ENCODE measurements at regions not wholly inside any gene's neighbourhood (a gene's known extent, or its start where the extent isn't known, plus 50 kb on each side); places are given as distances from the start of the nearest gene placed in this dataset.
"Not testable (repeated sequence)": the region's sequence is repeated elsewhere in the genome, so short reads cannot be mapped to it uniquely, and the experiment has no call there.

- H3K9me3 ChIP-seq (ENCODE audit: control insufficient read depth in 2 of 2, low read length in 2 of 2) = no peaks in the 10 kb centered on the region
- H3K27me3 ChIP-seq (ENCODE audit: control insufficient read depth in 2 of 2, insufficient read depth in 2 of 2, low read length in 2 of 2) = no peaks in the 10 kb centered on the region
- H3K36me3 ChIP-seq (ENCODE audit: control insufficient read depth in 2 of 2, insufficient read depth in 2 of 2, low read length in 2 of 2) = no peaks in the 10 kb centered on the region
- peaks cover 18 to 21% of the 10 kb centered on the region in 2 donors for H3K4me1 ChIP-seq (ENCODE audit: control insufficient read depth in 2 of 2, insufficient read depth in 2 of 2, low read length in 2 of 2)
- no peak overlapping the region for H3K9ac ChIP-seq (ENCODE audit: low read depth in 1 of 2, low read length in 2 of 2)
- no peak overlapping the region for H3K4me3 ChIP-seq (ENCODE audit: low read length in 2 of 2)
- no peak overlapping the region for H3K27ac ChIP-seq (ENCODE audit: low read depth in 2 of 2, low read length in 2 of 2)
Measured at GRCh38 chr1:10945991-10946509, 66.4 kb upstream of the TARDBP start.

- Histone ChIP-seq H3K9ac (ENCODE audit: low read depth in 1 of 2, low read length in 2 of 2) (no peak overlapping the region), H3K4me3 (ENCODE audit: low read length in 2 of 2) (no peak overlapping the region), H3K27me3 (ENCODE audit: control insufficient read depth in 2 of 2, insufficient read depth in 2 of 2, low read length in 2 of 2) (no peaks in the 10 kb centered on the region), H3K9me3 (ENCODE audit: control insufficient read depth in 2 of 2, low read length in 2 of 2) (no peaks in the 10 kb centered on the region), H3K27ac (ENCODE audit: low read depth in 2 of 2, low read length in 2 of 2) (no peak overlapping the region), H3K4me1 (ENCODE audit: control insufficient read depth in 2 of 2, insufficient read depth in 2 of 2, low read length in 2 of 2) (peaks cover 13 to 17% of the 10 kb centered on the region in 2 donors), H3K36me3 (ENCODE audit: control insufficient read depth in 2 of 2, insufficient read depth in 2 of 2, low read length in 2 of 2) (no peaks in the 10 kb centered on the region)
Measured at GRCh38 chr1:10947181-10947580, 65.3 kb upstream of the TARDBP start.

GRCh38 chr1:10947691-10948462, 64.6 kb upstream of the TARDBP start:
- no peak overlapping the region for H3K27ac ChIP-seq (ENCODE audit: low read depth in 2 of 2, low read length in 2 of 2)
- H3K9ac ChIP-seq (ENCODE audit: low read depth in 1 of 2, low read length in 2 of 2) = no peak overlapping the region
- H3K4me1 ChIP-seq (ENCODE audit: control insufficient read depth in 2 of 2, insufficient read depth in 2 of 2, low read length in 2 of 2) = peaks cover 10 to 16% of the 10 kb centered on the region in 2 donors
- H3K4me3 ChIP-seq (ENCODE audit: low read length in 2 of 2) = no peak overlapping the region
- H3K36me3 ChIP-seq (ENCODE audit: control insufficient read depth in 2 of 2, insufficient read depth in 2 of 2, low read length in 2 of 2) = no peaks in the 10 kb centered on the region
- H3K9me3 ChIP-seq (ENCODE audit: control insufficient read depth in 2 of 2, low read length in 2 of 2) = no peaks in the 10 kb centered on the region
- no peaks in the 10 kb centered on the region for H3K27me3 ChIP-seq (ENCODE audit: control insufficient read depth in 2 of 2, insufficient read depth in 2 of 2, low read length in 2 of 2)

GRCh38 chr1:10948463-10948775, 64.0 kb upstream of the TARDBP start:
- Histone ChIP-seq H3K4me1 (ENCODE audit: control insufficient read depth in 2 of 2, insufficient read depth in 2 of 2, low read length in 2 of 2) (peaks cover 8 to 12% of the 10 kb centered on the region in 2 donors), H3K9me3 (ENCODE audit: control insufficient read depth in 2 of 2, low read length in 2 of 2) (peaks cover 2 to 3% of the 10 kb centered on the region in 2 donors), H3K36me3 (ENCODE audit: control insufficient read depth in 2 of 2, insufficient read depth in 2 of 2, low read length in 2 of 2) (no peaks in the 10 kb centered on the region), H3K27me3 (ENCODE audit: control insufficient read depth in 2 of 2, insufficient read depth in 2 of 2, low read length in 2 of 2) (no peaks in the 10 kb centered on the region), H3K9ac (ENCODE audit: low read depth in 1 of 2, low read length in 2 of 2) (no peak overlapping the region), H3K4me3 (ENCODE audit: low read length in 2 of 2) (no peak overlapping the region), H3K27ac (ENCODE audit: low read depth in 2 of 2, low read length in 2 of 2) (no peak overlapping the region)

- no peak overlapping the region for H3K9ac ChIP-seq (ENCODE audit: low read depth in 1 of 2, low read length in 2 of 2)
- H3K36me3 ChIP-seq (ENCODE audit: control insufficient read depth in 2 of 2, insufficient read depth in 2 of 2, low read length in 2 of 2) = no peaks in the 10 kb centered on the region
Measured at GRCh38 chr1:10950316-10951172, 61.9 kb upstream of the TARDBP start.

GRCh38 chr1:10951298-10951697, 61.2 kb upstream of the TARDBP start:
- H3K4me1 ChIP-seq (ENCODE audit: control insufficient read depth in 2 of 2, insufficient read depth in 2 of 2, low read length in 2 of 2); H3K36me3 ChIP-seq (ENCODE audit: control insufficient read depth in 2 of 2, insufficient read depth in 2 of 2, low read length in 2 of 2); H3K27me3 ChIP-seq (ENCODE audit: control insufficient read depth in 2 of 2, insufficient read depth in 2 of 2, low read length in 2 of 2); H3K27ac ChIP-seq (ENCODE audit: low read depth in 2 of 2, low read length in 2 of 2); H3K4me3 ChIP-seq (ENCODE audit: low read length in 2 of 2); H3K9me3 ChIP-seq (ENCODE audit: control insufficient read depth in 2 of 2, low read length in 2 of 2); H3K9ac ChIP-seq (ENCODE audit: low read depth in 1 of 2, low read length in 2 of 2): not testable (repeated sequence)

More at GRCh38 chr1:10950316-10951172, 61.9 kb upstream of the TARDBP start:
- Histone ChIP-seq H3K27me3 (ENCODE audit: control insufficient read depth in 2 of 2, insufficient read depth in 2 of 2, low read length in 2 of 2) (no peaks in the 10 kb centered on the region), H3K4me1 (ENCODE audit: control insufficient read depth in 2 of 2, insufficient read depth in 2 of 2, low read length in 2 of 2) (no peaks in the 10 kb centered on the region), H3K27ac (ENCODE audit: low read depth in 2 of 2, low read length in 2 of 2) (no peak overlapping the region), H3K9me3 (ENCODE audit: control insufficient read depth in 2 of 2, low read length in 2 of 2) (peaks cover 8% of the 10 kb centered on the region in 2 donors), H3K4me3 (ENCODE audit: low read length in 2 of 2) (no peak overlapping the region)

- H3K4me1 ChIP-seq (ENCODE audit: control insufficient read depth in 2 of 2, insufficient read depth in 2 of 2, low read length in 2 of 2) = no peaks in the 10 kb centered on the region
- no peaks in the 10 kb centered on the region for H3K36me3 ChIP-seq (ENCODE audit: control insufficient read depth in 2 of 2, insufficient read depth in 2 of 2, low read length in 2 of 2)
- no peak overlapping the region for H3K27ac ChIP-seq (ENCODE audit: low read depth in 2 of 2, low read length in 2 of 2)
- no peaks in the 10 kb centered on the region for H3K27me3 ChIP-seq (ENCODE audit: control insufficient read depth in 2 of 2, insufficient read depth in 2 of 2, low read length in 2 of 2)
- H3K9ac ChIP-seq (ENCODE audit: low read depth in 1 of 2, low read length in 2 of 2) = no peak overlapping the region
- H3K4me3 ChIP-seq (ENCODE audit: low read length in 2 of 2) = no peak overlapping the region
- H3K9me3 ChIP-seq (ENCODE audit: control insufficient read depth in 2 of 2, low read length in 2 of 2) = peaks cover 8% of the 10 kb centered on the region in 2 donors
Measured at GRCh38 chr1:10951961-10952360, 60.5 kb upstream of the TARDBP start.

- no peak overlapping the region for H3K9ac ChIP-seq (ENCODE audit: low read depth in 1 of 2, low read length in 2 of 2)
- H3K4me1 ChIP-seq (ENCODE audit: control insufficient read depth in 2 of 2, insufficient read depth in 2 of 2, low read length in 2 of 2) = no peaks in the 10 kb centered on the region
- H3K9me3 ChIP-seq (ENCODE audit: control insufficient read depth in 2 of 2, low read length in 2 of 2) = peaks cover 8% of the 10 kb centered on the region in 2 donors
- H3K27me3 ChIP-seq (ENCODE audit: control insufficient read depth in 2 of 2, insufficient read depth in 2 of 2, low read length in 2 of 2) = no peaks in the 10 kb centered on the region
- no peak overlapping the region for H3K4me3 ChIP-seq (ENCODE audit: low read length in 2 of 2)
- H3K27ac ChIP-seq (ENCODE audit: low read depth in 2 of 2, low read length in 2 of 2) = no peak overlapping the region
- no peaks in the 10 kb centered on the region for H3K36me3 ChIP-seq (ENCODE audit: control insufficient read depth in 2 of 2, insufficient read depth in 2 of 2, low read length in 2 of 2)
Measured at GRCh38 chr1:10953505-10954193, 58.8 kb upstream of the TARDBP start.

GRCh38 chr1:10957133-10957532, 55.3 kb upstream of the TARDBP start:
- H3K9me3 ChIP-seq (ENCODE audit: control insufficient read depth in 2 of 2, low read length in 2 of 2) = peaks cover 8% of the 10 kb centered on the region in 2 donors
- H3K27ac ChIP-seq (ENCODE audit: low read depth in 2 of 2, low read length in 2 of 2) = no peak overlapping the region
- H3K4me1 ChIP-seq (ENCODE audit: control insufficient read depth in 2 of 2, insufficient read depth in 2 of 2, low read length in 2 of 2) = no peaks in the 10 kb centered on the region
- no peak overlapping the region for H3K4me3 ChIP-seq (ENCODE audit: low read length in 2 of 2)
- H3K9ac ChIP-seq (ENCODE audit: low read depth in 1 of 2, low read length in 2 of 2) = no peak overlapping the region
- H3K27me3 ChIP-seq (ENCODE audit: control insufficient read depth in 2 of 2, insufficient read depth in 2 of 2, low read length in 2 of 2) = no peaks in the 10 kb centered on the region
- H3K36me3 ChIP-seq (ENCODE audit: control insufficient read depth in 2 of 2, insufficient read depth in 2 of 2, low read length in 2 of 2) = no peaks in the 10 kb centered on the region

GRCh38 chr1:10958614-10959013, 53.8 kb upstream of the TARDBP start:
- Histone ChIP-seq H3K4me1 (ENCODE audit: control insufficient read depth in 2 of 2, insufficient read depth in 2 of 2, low read length in 2 of 2) (no peaks in the 10 kb centered on the region), H3K9ac (ENCODE audit: low read depth in 1 of 2, low read length in 2 of 2) (no peak overlapping the region), H3K9me3 (ENCODE audit: control insufficient read depth in 2 of 2, low read length in 2 of 2) (peaks cover 3% of the 10 kb centered on the region in 2 donors), H3K36me3 (ENCODE audit: control insufficient read depth in 2 of 2, insufficient read depth in 2 of 2, low read length in 2 of 2) (no peaks in the 10 kb centered on the region), H3K27me3 (ENCODE audit: control insufficient read depth in 2 of 2, insufficient read depth in 2 of 2, low read length in 2 of 2) (no peaks in the 10 kb centered on the region), H3K27ac (ENCODE audit: low read depth in 2 of 2, low read length in 2 of 2) (no peak overlapping the region), H3K4me3 (ENCODE audit: low read length in 2 of 2) (no peak overlapping the region)
